ENCODE measurements at regions not wholly inside any gene's neighbourhood (a gene's known extent, or its start where the extent isn't known, plus 50 kb on each side); places are given as distances from the start of the nearest gene placed in this dataset.

- Histone ChIP-seq H4K8ac (ENCODE audit: low read depth, low read length) (no peak overlapping the region), H2BK15ac (replicated peaks; ENCODE audit: low read depth) (no peak overlapping the region), H3K23ac (ENCODE audit: low read length) (no peak overlapping the region), H3K4me1 (ENCODE audit: control insufficient read depth, low read depth, low read length) (no peaks in the 10 kb centered on the region), H3K27ac (ENCODE audit: low read depth, low read length) (no peak overlapping the region), H3K18ac (ENCODE audit: low read length) (no peak overlapping the region), H3K4me3 (ENCODE audit: low read length) (no peak overlapping the region), H3K79me1 (ENCODE audit: low read length) (no peaks in the 10 kb centered on the region), H3K9ac (ENCODE audit: low read length) (no peak overlapping the region), H2AK5ac (ENCODE audit: low read length) (no peak overlapping the region), H3K4ac (ENCODE audit: low read depth, low read length) (no peak overlapping the region), H3K4me2 (ENCODE audit: low read length) (no peak overlapping the region), H3K36me3 (ENCODE audit: control insufficient read depth, insufficient read depth, low read length) (no peaks in the 10 kb centered on the region), H3K27me3 (ENCODE audit: insufficient read depth, low read length, poor library complexity) (no peaks in the 10 kb centered on the region), H3K79me2 (ENCODE audit: control insufficient read depth, insufficient read depth, low read length) (no peaks in the 10 kb centered on the region), H3K56ac (ENCODE audit: low read length) (no peak overlapping the region), H2BK5ac (ENCODE audit: low read length) (no peak overlapping the region), H2BK120ac (ENCODE audit: low read depth, low read length) (no peak overlapping the region), H4K5ac (ENCODE audit: low read length) (no peak overlapping the region)
- no peak for DNase-seq
- no CpG with 5 or more reads among the region's 13 CpGs for WGBS (ENCODE audit: extremely low coverage, insufficient coverage, low lambda C conversion rate)
Measured at GRCh38 chr7:101701153-101701794, 72.2 kb upstream of the MYL10 start.

DNA sequence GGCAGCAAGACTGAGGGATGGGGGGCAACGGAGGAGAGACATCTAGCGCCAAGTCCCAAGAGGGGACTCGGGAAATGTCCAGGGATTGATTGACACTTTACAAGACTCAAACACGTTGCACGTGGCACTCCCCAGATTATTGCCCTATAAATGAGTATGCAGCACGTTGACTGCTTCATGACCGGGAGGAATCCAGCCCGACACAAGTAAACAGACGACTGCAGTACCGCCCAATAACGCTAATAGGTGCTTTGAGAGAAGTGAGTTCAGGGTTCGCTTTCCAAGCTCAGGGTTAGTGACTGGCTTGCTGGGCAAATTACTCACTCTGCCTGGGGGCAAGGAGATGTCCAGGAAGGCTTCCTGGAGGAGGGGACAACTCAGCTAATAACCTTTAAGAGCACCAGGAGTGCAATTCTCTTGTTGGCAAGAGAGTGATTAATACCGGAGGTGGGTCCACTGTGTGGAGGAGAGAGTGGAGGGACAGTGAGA, 73.3 kb upstream of the MYL10 start:
- Histone ChIP-seq H3K56ac (ENCODE audit: low read length) (no peak overlapping the region), H3K9ac (ENCODE audit: low read length) (no peak overlapping the region), H3K4ac (ENCODE audit: low read depth, low read length) (no peak overlapping the region), H3K18ac (ENCODE audit: low read length) (no peak overlapping the region), H3K79me2 (ENCODE audit: control insufficient read depth, insufficient read depth, low read length) (no peaks in the 10 kb centered on the region), H3K4me3 (ENCODE audit: low read length) (no peak overlapping the region), H4K5ac (ENCODE audit: low read length) (no peak overlapping the region), H2AK5ac (ENCODE audit: low read length) (no peak overlapping the region), H4K8ac (ENCODE audit: low read depth, low read length) (no peak overlapping the region), H3K4me2 (ENCODE audit: low read length) (no peak overlapping the region), H3K4me1 (ENCODE audit: control insufficient read depth, low read depth, low read length) (no peaks in the 10 kb centered on the region), H2BK15ac (replicated peaks; ENCODE audit: low read depth) (no peak overlapping the region), H3K27ac (ENCODE audit: low read depth, low read length) (no peak overlapping the region), H3K23ac (ENCODE audit: low read length) (no peak overlapping the region), H2BK120ac (ENCODE audit: low read depth, low read length) (no peak overlapping the region), H3K27me3 (ENCODE audit: insufficient read depth, low read length, poor library complexity) (no peaks in the 10 kb centered on the region), H3K79me1 (ENCODE audit: low read length) (no peaks in the 10 kb centered on the region), H2BK5ac (ENCODE audit: low read length) (no peak overlapping the region), H3K36me3 (ENCODE audit: control insufficient read depth, insufficient read depth, low read length) (no peaks in the 10 kb centered on the region)
- peak; percentile 63 for DNase-seq
- WGBS (ENCODE audit: extremely low coverage, insufficient coverage, low lambda C conversion rate) = no CpG with 5 or more reads among the region's 13 CpGs

GRCh38 chr7:101705331-101705730, 76.2 kb upstream of the MYL10 start:
- Histone ChIP-seq H3K36me3 (ENCODE audit: control insufficient read depth, insufficient read depth, low read length) (no peaks in the 10 kb centered on the region), H2AK5ac (ENCODE audit: low read length) (no peak overlapping the region), H3K79me2 (ENCODE audit: control insufficient read depth, insufficient read depth, low read length) (no peaks in the 10 kb centered on the region), H3K23ac (ENCODE audit: low read length) (no peak overlapping the region), H2BK120ac (ENCODE audit: low read depth, low read length) (no peak overlapping the region), H4K5ac (ENCODE audit: low read length) (no peak overlapping the region), H3K18ac (ENCODE audit: low read length) (no peak overlapping the region), H4K8ac (ENCODE audit: low read depth, low read length) (no peak overlapping the region), H2BK5ac (ENCODE audit: low read length) (no peak overlapping the region), H3K4me2 (ENCODE audit: low read length) (no peak overlapping the region), H3K27me3 (ENCODE audit: insufficient read depth, low read length, poor library complexity) (no peaks in the 10 kb centered on the region), H3K4ac (ENCODE audit: low read depth, low read length) (no peak overlapping the region), H3K9ac (ENCODE audit: low read length) (no peak overlapping the region), H3K4me1 (ENCODE audit: control insufficient read depth, low read depth, low read length) (no peaks in the 10 kb centered on the region), H3K27ac (ENCODE audit: low read depth, low read length) (no peak overlapping the region), H2BK15ac (replicated peaks; ENCODE audit: low read depth) (no peak overlapping the region), H3K4me3 (ENCODE audit: low read length) (no peak overlapping the region), H3K79me1 (ENCODE audit: low read length) (no peaks in the 10 kb centered on the region), H3K56ac (ENCODE audit: low read length) (no peak overlapping the region)
- WGBS (ENCODE audit: extremely low coverage, insufficient coverage, low lambda C conversion rate) = no CpG with 5 or more reads among the region's 3 CpGs
- DNase-seq = no peak

DNA sequence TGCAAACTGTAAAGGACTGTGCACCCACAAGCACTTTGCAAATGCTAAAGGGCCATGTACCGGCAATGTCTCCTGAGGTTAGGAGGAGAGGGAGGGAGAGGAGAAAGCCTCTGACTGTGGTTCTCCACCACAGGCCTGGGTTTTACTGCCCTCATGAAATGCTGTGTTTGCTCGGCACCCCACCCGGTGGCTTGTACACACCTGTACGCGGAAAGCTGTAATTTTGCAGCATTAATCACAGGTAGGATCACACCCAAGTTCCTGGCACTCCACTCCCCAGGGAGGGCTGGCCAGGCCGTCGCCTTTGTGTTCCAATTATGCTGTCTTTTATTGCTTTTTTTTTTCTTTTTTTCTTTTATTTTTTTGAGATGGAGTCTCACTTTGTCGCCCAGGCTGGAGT, 78.5 kb upstream of the MYL10 start:
- no peak overlapping the region for H3K4me3 ChIP-seq (ENCODE audit: low read length)
- H3K4me1 ChIP-seq (ENCODE audit: control insufficient read depth, low read depth, low read length) = no peaks in the 10 kb centered on the region
- no peak for DNase-seq
- H4K8ac ChIP-seq (ENCODE audit: low read depth, low read length) = no peak overlapping the region
- H3K18ac ChIP-seq (ENCODE audit: low read length) = no peak overlapping the region
- H2BK120ac ChIP-seq (ENCODE audit: low read depth, low read length) = no peak overlapping the region
- no peak overlapping the region for H2BK5ac ChIP-seq (ENCODE audit: low read length)
- no peak overlapping the region for H3K4me2 ChIP-seq (ENCODE audit: low read length)
- no peaks in the 10 kb centered on the region for H3K36me3 ChIP-seq (ENCODE audit: control insufficient read depth, insufficient read depth, low read length)
- no peak overlapping the region for H4K5ac ChIP-seq (ENCODE audit: low read length)
- H3K27me3 ChIP-seq (ENCODE audit: insufficient read depth, low read length, poor library complexity) = no peaks in the 10 kb centered on the region
- WGBS (ENCODE audit: extremely low coverage, insufficient coverage, low lambda C conversion rate) = no CpG with 5 or more reads among the region's 8 CpGs
- H3K27ac ChIP-seq (ENCODE audit: low read depth, low read length) = no peak overlapping the region
- no peak overlapping the region for H2BK15ac ChIP-seq (replicated peaks; ENCODE audit: low read depth)
- H2AK5ac ChIP-seq (ENCODE audit: low read length) = no peak overlapping the region
- no peaks in the 10 kb centered on the region for H3K79me2 ChIP-seq (ENCODE audit: control insufficient read depth, insufficient read depth, low read length)
- H3K79me1 ChIP-seq (ENCODE audit: low read length) = no peaks in the 10 kb centered on the region
- H3K23ac ChIP-seq (ENCODE audit: low read length) = no peak overlapping the region
- no peak overlapping the region for H3K4ac ChIP-seq (ENCODE audit: low read depth, low read length)
- no peak overlapping the region for H3K56ac ChIP-seq (ENCODE audit: low read length)
- no peak overlapping the region for H3K9ac ChIP-seq (ENCODE audit: low read length)

- Histone ChIP-seq H2AK5ac (ENCODE audit: low read length) (no peak overlapping the region), H3K36me3 (ENCODE audit: control insufficient read depth, insufficient read depth, low read length) (no peaks in the 10 kb centered on the region), H3K4me3 (ENCODE audit: low read length) (no peak overlapping the region), H4K8ac (ENCODE audit: low read depth, low read length) (no peak overlapping the region), H3K9ac (ENCODE audit: low read length) (no peak overlapping the region), H3K79me1 (ENCODE audit: low read length) (no peaks in the 10 kb centered on the region), H3K4me2 (ENCODE audit: low read length) (no peak overlapping the region), H3K23ac (ENCODE audit: low read length) (no peak overlapping the region), H2BK15ac (replicated peaks; ENCODE audit: low read depth) (no peak overlapping the region), H3K56ac (ENCODE audit: low read length) (no peak overlapping the region), H3K4me1 (ENCODE audit: control insufficient read depth, low read depth, low read length) (no peaks in the 10 kb centered on the region), H3K27ac (ENCODE audit: low read depth, low read length) (no peak overlapping the region), H3K27me3 (ENCODE audit: insufficient read depth, low read length, poor library complexity) (no peaks in the 10 kb centered on the region), H2BK120ac (ENCODE audit: low read depth, low read length) (no peak overlapping the region), H3K79me2 (ENCODE audit: control insufficient read depth, insufficient read depth, low read length) (no peaks in the 10 kb centered on the region), H2BK5ac (ENCODE audit: low read length) (no peak overlapping the region), H4K5ac (ENCODE audit: low read length) (no peak overlapping the region), H3K18ac (ENCODE audit: low read length) (no peak overlapping the region), H3K4ac (ENCODE audit: low read depth, low read length) (no peak overlapping the region)
- no CpG with 5 or more reads among the region's 7 CpGs for WGBS (ENCODE audit: extremely low coverage, insufficient coverage, low lambda C conversion rate)
- DNase-seq = no peak
Measured at GRCh38 chr7:101708223-101708622, 79.1 kb upstream of the MYL10 start.

DNA sequence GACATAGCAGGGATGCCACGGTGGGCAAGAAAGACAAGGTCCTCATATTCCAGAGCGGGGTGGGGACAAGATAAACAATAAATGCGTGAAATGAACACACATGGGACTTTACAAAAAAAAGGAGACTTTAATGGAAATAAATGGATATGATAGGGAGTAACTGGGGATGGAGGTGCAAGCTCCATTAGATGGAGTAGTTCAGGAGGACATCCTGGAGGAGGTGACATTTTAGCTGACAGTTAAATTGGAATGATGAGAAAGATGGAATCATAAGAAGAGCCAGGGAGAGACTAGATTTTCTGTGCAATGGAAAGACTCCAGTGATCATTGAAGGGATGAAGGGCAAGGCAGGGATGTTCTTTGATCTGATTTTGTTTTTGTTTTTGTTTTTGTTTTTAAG, 83.6 kb upstream of the MYL10 start:
- H3K4me3 ChIP-seq (ENCODE audit: low read length) = no peak overlapping the region
- no peak overlapping the region for H3K18ac ChIP-seq (ENCODE audit: low read length)
- no peak overlapping the region for H3K27ac ChIP-seq (ENCODE audit: low read depth, low read length)
- no peak overlapping the region for H3K4me2 ChIP-seq (ENCODE audit: low read length)
- no peak overlapping the region for H4K8ac ChIP-seq (ENCODE audit: low read depth, low read length)
- H3K4ac ChIP-seq (ENCODE audit: low read depth, low read length) = no peak overlapping the region
- no peak overlapping the region for H3K9ac ChIP-seq (ENCODE audit: low read length)
- H3K56ac ChIP-seq (ENCODE audit: low read length) = no peak overlapping the region
- H2BK120ac ChIP-seq (ENCODE audit: low read depth, low read length) = no peak overlapping the region
- H3K23ac ChIP-seq (ENCODE audit: low read length) = no peak overlapping the region
- no peak overlapping the region for H2AK5ac ChIP-seq (ENCODE audit: low read length)
- no peak overlapping the region for H2BK5ac ChIP-seq (ENCODE audit: low read length)
- H3K79me1 ChIP-seq (ENCODE audit: low read length) = no peaks in the 10 kb centered on the region
- no peaks in the 10 kb centered on the region for H3K4me1 ChIP-seq (ENCODE audit: control insufficient read depth, low read depth, low read length)
- H3K36me3 ChIP-seq (ENCODE audit: control insufficient read depth, insufficient read depth, low read length) = no peaks in the 10 kb centered on the region
- H2BK15ac ChIP-seq (replicated peaks; ENCODE audit: low read depth) = no peak overlapping the region
- no CpG with 5 or more reads among the region's 3 CpGs for WGBS (ENCODE audit: extremely low coverage, insufficient coverage, low lambda C conversion rate)
- H3K27me3 ChIP-seq (ENCODE audit: insufficient read depth, low read length, poor library complexity) = no peaks in the 10 kb centered on the region
- H3K79me2 ChIP-seq (ENCODE audit: control insufficient read depth, insufficient read depth, low read length) = no peaks in the 10 kb centered on the region
- no peak for DNase-seq
- no peak overlapping the region for H4K5ac ChIP-seq (ENCODE audit: low read length)

All from mesendoderm (in vitro differentiated cells).